Lung (tissue), 11 donors: ENCODE measurements at regions not wholly inside any gene's neighbourhood (a gene's known extent, or its start where the extent isn't known, plus 50 kb on each side); places are given as distances from the start of the nearest gene placed in this dataset.

Experiments
- ATAC-seq: fragments of 200-7000 bp; cut with Tn5 transposase; one replicate; pipeline ENCODE4 v1.9.1; 2020; ENCODE audit warnings: moderate number of reproducible peaks; ENCODE audit not compliant: insufficient read depth, low FRiP score
- DNase-seq, 3 donors: peaks; one replicate each; pipeline ENCODE4 v3.0.0-alpha.2; 2013 to 2017
- H3K27ac ChIP-seq, 2 donors: one replicate each; pipeline ENCODE4 v1.5.1; 2013; ENCODE audit warnings: mild to moderate bottlenecking in 2 of 2, moderate library complexity in 2 of 2, control low read depth in 1 of 2, inconsistent platforms in 1 of 2, low read depth in 1 of 2, low read length in 1 of 2
- H3K27me3 ChIP-seq, 3 donors: one replicate each; pipeline ENCODE4 v1.5.1; 2013; ENCODE audit warnings: low read length in 2 of 3; ENCODE audit not compliant: control insufficient read depth in 3 of 3, insufficient read depth in 3 of 3
- H3K36me3 ChIP-seq, 4 donors: one replicate each; pipeline ENCODE4 v1.5.1; 2013; ENCODE audit warnings: low read length in 4 of 4, mild to moderate bottlenecking in 1 of 4, moderate library complexity in 1 of 4; ENCODE audit not compliant: control insufficient read depth in 4 of 4, insufficient read depth in 4 of 4
- H3K4me1 ChIP-seq, 5 donors: one replicate each; pipeline ENCODE4 v1.5.1; 2013; ENCODE audit warnings: low read length in 5 of 5, mild to moderate bottlenecking in 2 of 5, moderate library complexity in 1 of 5; ENCODE audit not compliant: control insufficient read depth in 5 of 5, insufficient read depth in 5 of 5
- H3K4me3 ChIP-seq: one replicate; pipeline ENCODE4 v1.5.1; 2013; ENCODE audit warnings: mild to moderate bottlenecking, control low read depth, moderate library complexity
- H3K9ac ChIP-seq, 2 donors: one replicate each; pipeline ENCODE4 v1.5.1; 2013; ENCODE audit warnings: low read length in 2 of 2, control low read depth in 1 of 2; ENCODE audit not compliant: insufficient read depth in 1 of 2
- H3K9me3 ChIP-seq, 4 donors: one replicate each; pipeline ENCODE4 v1.5.1; 2013; ENCODE audit warnings: low read length in 3 of 4, mild to moderate bottlenecking in 1 of 4, moderate library complexity in 1 of 4; ENCODE audit not compliant: control insufficient read depth in 4 of 4, insufficient read depth in 3 of 4
- WGBS, 2 donors: extraction: QIAGEN DNeasy Blood & Tissue Kit; methylation state at CpG; one replicate each; pipeline ENCODE4 v1.1.7; 2013; 5-methylcytosine and 5-hydroxymethylcytosine counted together
- TF ChIP-seq, protein P1 (sequence below): IDR thresholded peaks from 2 replicates; pipeline ENCODE4 v1.5.1; 2012; ENCODE audit warnings: mild to moderate bottlenecking; ENCODE audit errors: control extremely low read depth, extremely low read depth
- donor health status: control.
- donor health status: control.
- donor health status: Bipolar disorder and iron deficiency.
- donor health status: healthy.
- donor health status: DM: yes; HTN: yes; CAD: no.

- no peaks in the 10 kb centered on the region for H3K27me3 ChIP-seq
- no peaks in the 10 kb centered on the region for H3K9me3 ChIP-seq
- H3K36me3 ChIP-seq: no peaks in the 10 kb centered on the region
- H3K9ac ChIP-seq: no peak overlapping the region
- H3K27ac ChIP-seq: no peak overlapping the region
- 65 to 79% methylated on average over 1 of the region's 1 CpG for WGBS, 2 donors
- TF ChIP-seq, protein P1, sequence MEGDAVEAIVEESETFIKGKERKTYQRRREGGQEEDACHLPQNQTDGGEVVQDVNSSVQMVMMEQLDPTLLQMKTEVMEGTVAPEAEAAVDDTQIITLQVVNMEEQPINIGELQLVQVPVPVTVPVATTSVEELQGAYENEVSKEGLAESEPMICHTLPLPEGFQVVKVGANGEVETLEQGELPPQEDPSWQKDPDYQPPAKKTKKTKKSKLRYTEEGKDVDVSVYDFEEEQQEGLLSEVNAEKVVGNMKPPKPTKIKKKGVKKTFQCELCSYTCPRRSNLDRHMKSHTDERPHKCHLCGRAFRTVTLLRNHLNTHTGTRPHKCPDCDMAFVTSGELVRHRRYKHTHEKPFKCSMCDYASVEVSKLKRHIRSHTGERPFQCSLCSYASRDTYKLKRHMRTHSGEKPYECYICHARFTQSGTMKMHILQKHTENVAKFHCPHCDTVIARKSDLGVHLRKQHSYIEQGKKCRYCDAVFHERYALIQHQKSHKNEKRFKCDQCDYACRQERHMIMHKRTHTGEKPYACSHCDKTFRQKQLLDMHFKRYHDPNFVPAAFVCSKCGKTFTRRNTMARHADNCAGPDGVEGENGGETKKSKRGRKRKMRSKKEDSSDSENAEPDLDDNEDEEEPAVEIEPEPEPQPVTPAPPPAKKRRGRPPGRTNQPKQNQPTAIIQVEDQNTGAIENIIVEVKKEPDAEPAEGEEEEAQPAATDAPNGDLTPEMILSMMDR: no peak
- ATAC-seq (no peak), DNase-seq (no peak)
- H3K4me1 ChIP-seq: no peaks in the 10 kb centered on the region
- H3K4me3 ChIP-seq: no peak overlapping the region
These were observed 204.5 kb upstream of the G2E3 start for GRCh38 chr14:30354439-30354838.

GRCh38 chr14:30355431-30355913, 203.5 kb upstream of the G2E3 start:
- H3K9me3 ChIP-seq: peaks cover 0 to 3% (median 0%) of the 10 kb centered on the region in 4 donors
- H3K4me3 ChIP-seq: no peak overlapping the region
- ATAC-seq: no peak
- H3K4me1 ChIP-seq: no peaks in the 10 kb centered on the region
- H3K27me3 ChIP-seq: no peaks in the 10 kb centered on the region
- TF ChIP-seq, protein P1: no peak
- no peaks in the 10 kb centered on the region for H3K36me3 ChIP-seq
- no peak for DNase-seq
- 30 to 36% methylated on average over 5 of the region's 5 CpGs for WGBS, 2 donors
- H3K27ac ChIP-seq: no peak overlapping the region
- H3K9ac ChIP-seq: no peak overlapping the region

DNA sequence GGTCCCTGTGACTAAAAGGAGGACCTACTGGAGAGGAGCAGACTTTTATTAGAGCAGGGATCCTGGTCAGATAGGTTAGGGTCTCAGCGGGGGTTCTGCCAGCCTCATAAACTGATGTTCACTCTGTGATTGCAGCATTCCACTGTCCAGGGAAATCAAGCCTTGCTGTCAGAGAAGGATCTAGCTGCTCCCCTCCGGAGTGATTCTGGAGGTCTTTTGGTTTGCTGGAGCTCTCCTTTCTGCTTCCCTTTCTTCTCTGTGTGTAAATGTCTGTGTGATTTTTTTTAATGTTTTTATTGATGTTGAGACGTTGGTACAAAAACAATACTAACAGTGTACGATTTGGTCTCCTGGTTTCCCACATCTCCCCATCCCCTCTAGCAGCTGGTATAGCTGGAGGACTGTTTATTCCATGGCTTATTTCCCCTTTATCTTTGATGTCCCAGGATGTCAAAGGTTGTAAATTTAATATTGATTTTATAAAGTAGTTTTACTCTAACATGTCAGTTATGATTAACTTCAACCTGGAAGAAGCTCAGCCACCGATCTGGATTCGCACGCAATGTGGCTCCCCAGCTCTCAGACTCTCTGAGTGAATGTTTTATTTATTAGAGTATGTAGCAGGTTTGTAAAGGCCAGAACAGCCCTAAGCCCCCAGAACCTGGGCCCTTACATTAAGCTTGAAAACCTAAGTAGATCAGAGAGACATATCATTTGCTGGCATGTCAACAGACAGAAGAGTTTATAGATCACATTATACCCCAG, 202.3 kb upstream of the G2E3 start:
- no peak overlapping the region for H3K4me3 ChIP-seq
- no peaks in the 10 kb centered on the region for H3K4me1 ChIP-seq
- H3K9me3 ChIP-seq: peaks cover 0 to 3% (median 0%) of the 10 kb centered on the region in 4 donors
- no peak overlapping the region for H3K27ac ChIP-seq
- TF ChIP-seq, protein P1: no peak
- no peak for DNase-seq
- no peak for ATAC-seq
- H3K36me3 ChIP-seq: no peaks in the 10 kb centered on the region
- H3K27me3 ChIP-seq: no peaks in the 10 kb centered on the region
- WGBS, 2 donors: 78 to 85% methylated on average over 7 of the region's 7 CpGs
- H3K9ac ChIP-seq: no peak overlapping the region
